PC-3 (cell line): ENCODE measurements at regions not wholly inside any gene's neighbourhood (a gene's known extent, or its start where the extent isn't known, plus 50 kb on each side); places are given as distances from the start of the nearest gene placed in this dataset.

ENCODE experiments used
- ATAC-seq: fragments of 200-7000 bp; cut with Tn5 transposase; 2 replicates; pipeline ENCODE4 v1.9.1; 2020; ENCODE audit warnings: mild to moderate bottlenecking, moderate library complexity
- BruUV-seq: library from RNA; stranded (reverse); fragments of 400-500 nt; replicated peaks from 2 replicates; lab custom pipeline; 2021; lab: Mats Ljungman, UMichigan
- CTCF ChIA-PET: fragments of 300-600 bp; sonication (Branson Sonifier 250); formaldehyde crosslinking; loops from one replicate; lab custom pipeline; 2022; ENCODE audit warnings: antibody characterized with exemption; lab: Charles Lee
- POLR2A ChIA-PET: fragments of 300-600 bp; sonication (Branson Sonifier 250); formaldehyde crosslinking; loops from one replicate; lab custom pipeline; 2022; ENCODE audit warnings: antibody characterized with exemption; ENCODE audit not compliant: unreplicated experiment; lab: Charles Lee
- DNase-seq: peaks from one replicate; pipeline ENCODE4 v3.0.0-alpha.2; 2015
- H2AFZ ChIP-seq: fragments of 300-600 bp; sonication (generic); 2 replicates; pipeline ENCODE4 v1.6.0; 2016; ENCODE audit warnings: antibody characterized with exemption, low read length
- H3F3A ChIP-seq: fragments of 300-600 bp; sonication (generic); one replicate; pipeline ENCODE4 v1.6.0; 2017; ENCODE audit warnings: antibody characterized with exemption, low read length, control low read depth, mild to moderate bottlenecking; ENCODE audit not compliant: unreplicated experiment
- H3K27ac ChIP-seq: fragments of 300-600 bp; sonication (generic); 2 replicates; pipeline ENCODE4 v1.5.1; 2016; ENCODE audit warnings: mild to moderate bottlenecking, low read length
- H3K27me3 ChIP-seq: fragments of 300-600 bp; sonication (generic); 2 replicates; pipeline ENCODE4 v1.6.1; 2016; ENCODE audit warnings: low read length, mixed read lengths
- H3K36me3 ChIP-seq: fragments of 300-600 bp; sonication (generic); 2 replicates; pipeline ENCODE4 v1.6.1; 2016; ENCODE audit warnings: low read depth, mixed run types, low read length, mixed read lengths
- H3K4me1 ChIP-seq: fragments of 300-600 bp; sonication (generic); 2 replicates; pipeline ENCODE4 v1.5.1; 2016; ENCODE audit warnings: low read length; ENCODE audit not compliant: insufficient read depth
- H3K4me2 ChIP-seq: fragments of 300-600 bp; sonication (generic); 2 replicates; pipeline ENCODE4 v1.6.0; 2016; ENCODE audit warnings: low read length
- H3K4me3 ChIP-seq: fragments of 300-600 bp; sonication (generic); 2 replicates; pipeline ENCODE4 v1.5.1; 2016; ENCODE audit warnings: mild to moderate bottlenecking, low read length, mixed read lengths
- H3K79me2 ChIP-seq: fragments of 300-600 bp; sonication (generic); 2 replicates; pipeline ENCODE4 v1.6.1; 2017; ENCODE audit warnings: low read length, mixed read lengths
- H3K9ac ChIP-seq: fragments of 300-600 bp; sonication (generic); 2 replicates; pipeline ENCODE4 v1.6.0; 2016; ENCODE audit warnings: mild to moderate bottlenecking, low read length
- H3K9me2 ChIP-seq: fragments of 300-600 bp; sonication (generic); replicated peaks from 2 replicates; pipeline ENCODE4 v1.6.1; 2016; ENCODE audit warnings: mixed run types, low read length, mixed read lengths
- H3K9me3 ChIP-seq: fragments of 300-600 bp; sonication (generic); 2 replicates; pipeline ENCODE4 v1.6.1; 2016; ENCODE audit warnings: low read length, mixed read lengths
- H4K20me1 ChIP-seq: fragments of 300-600 bp; sonication (generic); 2 replicates; pipeline ENCODE4 v1.6.1; 2016; ENCODE audit warnings: low read length, mixed read lengths
- EZH2 ChIP-seq: fragments of 300-600 bp; sonication (generic); IDR thresholded peaks from one replicate; pipeline ENCODE4 v1.6.1; 2017; ENCODE audit warnings: antibody characterized with exemption, mild to moderate bottlenecking, low read length; ENCODE audit not compliant: unreplicated experiment
- EZH2phosphoT487 ChIP-seq: fragments of 300-600 bp; sonication (generic); IDR thresholded peaks from 2 replicates; pipeline ENCODE4 v1.6.1; 2018; ENCODE audit warnings: mild to moderate bottlenecking, antibody characterized with exemption, low read length, borderline replicate concordance
- intact Hi-C: fragments of 100-400 bp; cut with micrococcal nuclease; formaldehyde crosslinking; loops from 2 replicates; pipeline ENCODE4 v1.9.0; 2023
- TF ChIP-seq, protein P1 (sequence below): fragments of 300-600 bp; sonication (generic); conservative IDR thresholded peaks from 2 replicates; pipeline ENCODE4 v1.5.1; 2017; ENCODE audit warnings: antibody characterized with exemption, low read depth, mild to moderate bottlenecking, low read length

DNA sequence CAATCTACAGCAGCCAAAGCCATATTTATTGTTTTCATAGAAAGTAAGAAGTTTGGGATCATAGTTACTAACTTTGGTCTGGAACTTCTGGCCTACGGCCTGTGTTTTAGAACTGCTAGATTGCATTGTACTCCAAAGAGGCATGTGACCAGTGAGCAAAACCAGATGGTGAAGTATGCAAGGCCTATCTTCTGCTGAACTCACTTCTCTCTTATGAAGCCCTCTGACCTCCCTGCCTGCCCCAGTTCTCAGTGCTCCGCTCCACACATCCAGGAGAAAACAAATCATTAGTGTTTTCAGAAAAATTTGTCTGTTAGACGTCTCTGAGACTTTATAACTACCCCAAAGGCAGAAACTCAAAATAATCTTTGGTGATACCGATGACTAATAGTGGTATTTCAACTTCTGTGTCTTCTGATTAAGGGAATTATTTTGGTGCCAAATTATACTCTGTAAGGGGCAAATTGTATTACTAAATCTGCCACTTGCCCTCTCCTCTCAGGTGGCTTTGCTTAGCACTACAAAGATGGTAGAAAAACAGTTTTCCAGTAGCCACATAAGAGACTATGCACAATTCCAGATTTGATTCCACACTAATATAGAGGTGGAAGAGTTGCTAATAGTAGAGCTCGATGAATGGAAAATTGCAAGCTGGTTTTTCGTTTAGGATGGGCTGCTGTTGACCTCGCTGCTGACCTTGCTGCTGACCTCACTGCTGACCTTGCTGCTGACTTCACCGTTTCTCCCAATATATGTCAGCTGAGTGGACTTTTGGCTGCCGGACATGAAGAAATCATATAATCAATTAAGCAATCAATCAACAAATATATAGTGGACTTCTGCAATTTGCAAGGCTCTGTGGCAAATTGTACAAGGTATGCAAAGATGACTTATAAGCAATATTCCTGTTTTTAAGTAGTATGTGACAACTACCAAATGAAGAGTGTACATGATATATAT is 147.5 kb downstream of the KITLG start:
- DNase-seq (peak; percentile 37), ATAC-seq (no peak)
- H3K9me3 ChIP-seq, result no peaks in the 10 kb centered on the region
- H3K4me3 ChIP-seq, result no peak overlapping the region
- no peak overlapping the region for H3K9ac ChIP-seq
- no peaks in the 10 kb centered on the region for H3F3A ChIP-seq
- TF ChIP-seq, protein P1, sequence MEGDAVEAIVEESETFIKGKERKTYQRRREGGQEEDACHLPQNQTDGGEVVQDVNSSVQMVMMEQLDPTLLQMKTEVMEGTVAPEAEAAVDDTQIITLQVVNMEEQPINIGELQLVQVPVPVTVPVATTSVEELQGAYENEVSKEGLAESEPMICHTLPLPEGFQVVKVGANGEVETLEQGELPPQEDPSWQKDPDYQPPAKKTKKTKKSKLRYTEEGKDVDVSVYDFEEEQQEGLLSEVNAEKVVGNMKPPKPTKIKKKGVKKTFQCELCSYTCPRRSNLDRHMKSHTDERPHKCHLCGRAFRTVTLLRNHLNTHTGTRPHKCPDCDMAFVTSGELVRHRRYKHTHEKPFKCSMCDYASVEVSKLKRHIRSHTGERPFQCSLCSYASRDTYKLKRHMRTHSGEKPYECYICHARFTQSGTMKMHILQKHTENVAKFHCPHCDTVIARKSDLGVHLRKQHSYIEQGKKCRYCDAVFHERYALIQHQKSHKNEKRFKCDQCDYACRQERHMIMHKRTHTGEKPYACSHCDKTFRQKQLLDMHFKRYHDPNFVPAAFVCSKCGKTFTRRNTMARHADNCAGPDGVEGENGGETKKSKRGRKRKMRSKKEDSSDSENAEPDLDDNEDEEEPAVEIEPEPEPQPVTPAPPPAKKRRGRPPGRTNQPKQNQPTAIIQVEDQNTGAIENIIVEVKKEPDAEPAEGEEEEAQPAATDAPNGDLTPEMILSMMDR, result no peak
- no peak for TF ChIP-seq EZH2
- no peak for TF ChIP-seq EZH2phosphoT487
- intact Hi-C loops, result no loop called here
- H3K9me2 ChIP-seq, result no peaks in the 10 kb centered on the region
- H3K79me2 ChIP-seq, result no peaks in the 10 kb centered on the region
- no peaks in the 10 kb centered on the region for H3K27me3 ChIP-seq
- no TSS peak for BruUV-seq
- H3K4me1 ChIP-seq, result peaks cover 13% of the 10 kb centered on the region; the same call in 1 of the 2 replicates
- ChIA-PET POLR2A (no interaction called here), CTCF (no interaction called here)
- no peak overlapping the region for H3K4me2 ChIP-seq
- peak overlapping the region; percentile 17; the same call in 1 of the 2 replicates for H3K27ac ChIP-seq
- H2AFZ ChIP-seq, result no peak overlapping the region
- H4K20me1 ChIP-seq, result no peaks in the 10 kb centered on the region
- no peaks in the 10 kb centered on the region for H3K36me3 ChIP-seq

DNA sequence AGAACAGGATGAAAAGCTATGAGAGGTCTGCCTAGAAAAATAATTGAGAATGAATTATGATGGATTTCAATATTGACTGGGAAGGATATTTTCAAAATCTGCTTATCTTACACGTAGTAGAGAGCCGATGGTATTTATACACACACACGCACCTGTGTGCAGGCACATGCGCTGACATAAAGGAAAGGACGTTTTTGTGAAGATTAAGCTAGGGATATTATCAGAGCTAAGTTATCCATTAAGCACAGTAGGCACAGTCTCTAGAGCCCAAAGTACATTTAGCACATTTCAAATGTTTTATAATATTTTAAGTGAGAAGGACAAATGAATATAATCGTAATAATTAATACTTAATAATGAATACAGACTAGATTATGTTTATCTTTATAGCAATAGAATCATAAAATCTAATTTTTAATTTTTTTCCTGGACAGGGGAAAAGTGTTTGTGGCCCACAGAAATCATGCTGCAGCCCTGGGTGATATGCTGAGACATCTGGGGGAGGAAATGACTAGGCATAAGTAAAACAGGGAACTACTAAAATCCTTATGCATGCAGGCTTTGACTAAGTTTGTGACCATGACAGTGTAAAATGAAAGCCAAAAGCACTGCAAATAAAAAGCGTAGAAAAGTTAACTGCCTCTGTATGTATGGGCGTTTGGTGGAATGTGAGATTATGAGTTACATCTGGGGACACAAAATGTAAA is 146.1 kb downstream of the KITLG start:
- Histone ChIP-seq H2AFZ (peak overlapping the region; percentile 66; the same call in 1 of the 2 replicates), H3K4me2 (peak overlapping the region; percentile 20; the same call in 1 of the 2 replicates), H3K9ac (peak overlapping the region; percentile 21; the same call in 1 of the 2 replicates), H3K9me2 (no peaks in the 10 kb centered on the region), H3K9me3 (no peaks in the 10 kb centered on the region), H3K27me3 (no peaks in the 10 kb centered on the region), H3K4me1 (peaks cover 13% of the 10 kb centered on the region; the same call in 1 of the 2 replicates), H4K20me1 (no peaks in the 10 kb centered on the region), H3K4me3 (no peak overlapping the region), H3K79me2 (no peaks in the 10 kb centered on the region), H3F3A (no peaks in the 10 kb centered on the region), H3K27ac (peak overlapping the region; percentile 38), H3K36me3 (no peaks in the 10 kb centered on the region)
- ChIA-PET POLR2A (no interaction called here), CTCF (no interaction called here)
- peak; percentile 75 for ATAC-seq
- peak; percentile 32 for DNase-seq
- intact Hi-C loops, result no loop called here
- no TSS peak for BruUV-seq
- TF ChIP-seq, protein P1, result no peak
- no peak for TF ChIP-seq EZH2
- no peak for TF ChIP-seq EZH2phosphoT487
